HEK293T (cell line): ENCODE measurements at regions not wholly inside any gene's neighbourhood (a gene's known extent, or its start where the extent isn't known, plus 50 kb on each side); places are given as distances from the start of the nearest gene placed in this dataset.

Experiments used
- ARNT ChIP-seq: fragments of 450-650 bp; IDR thresholded peaks from 2 replicates; pipeline ENCODE4 v1.6.1; 2017; ENCODE audit warnings: mild to moderate bottlenecking
- BHLHE40 ChIP-seq: fragments of 450-650 bp; IDR thresholded peaks from 2 replicates; pipeline ENCODE4 v1.6.1; 2016; ENCODE audit warnings: mild to moderate bottlenecking, moderate library complexity, borderline replicate concordance
- CTBP1 ChIP-seq: fragments of 450-650 bp; IDR thresholded peaks from 2 replicates; pipeline ENCODE4 v1.6.1; 2016; ENCODE audit warnings: borderline replicate concordance
- ELF4 ChIP-seq: fragments of 450-650 bp; IDR thresholded peaks from 2 replicates; pipeline ENCODE4 v1.6.1; 2017; ENCODE audit warnings: antibody characterized with exemption
- FOXA1 ChIP-seq: fragments of 450-650 bp; IDR thresholded peaks from 2 replicates; pipeline ENCODE4 v1.6.1; 2016; ENCODE audit warnings: mild to moderate bottlenecking
- FOXK2 ChIP-seq: fragments of 450-650 bp; IDR thresholded peaks from 2 replicates; pipeline ENCODE4 v1.6.1; 2016; ENCODE audit warnings: mild to moderate bottlenecking
- HDGF ChIP-seq: fragments of 450-650 bp; IDR thresholded peaks from 2 replicates; pipeline ENCODE4 v1.6.1; 2017; ENCODE audit warnings: antibody characterized with exemption, borderline replicate concordance
- L3MBTL2 ChIP-seq: fragments of 450-650 bp; conservative IDR thresholded peaks from 2 replicates; pipeline ENCODE4 v1.6.1; 2016; ENCODE audit warnings: mild to moderate bottlenecking
- LEF1 ChIP-seq: fragments of 450-650 bp; IDR thresholded peaks from 2 replicates; pipeline ENCODE4 v1.6.1; 2017; ENCODE audit warnings: mild to moderate bottlenecking, borderline replicate concordance
- PKNOX1 ChIP-seq: fragments of 450-650 bp; IDR thresholded peaks from 2 replicates; pipeline ENCODE4 v1.6.1; 2016
- SP1 ChIP-seq: fragments of 450-650 bp; IDR thresholded peaks from 2 replicates; pipeline ENCODE4 v1.6.1; 2017
- SUZ12 ChIP-seq: fragments of 450-650 bp; IDR thresholded peaks from 2 replicates; pipeline ENCODE4 v1.6.1; 2016; ENCODE audit warnings: mild to moderate bottlenecking
- TARDBP ChIP-seq: fragments of 450-650 bp; IDR thresholded peaks from 2 replicates; pipeline ENCODE4 v1.6.1; 2016
- ZNF384 ChIP-seq: fragments of 450-650 bp; IDR thresholded peaks from 2 replicates; pipeline ENCODE4 v1.6.1; 2016

- TF ChIP-seq FOXA1 (no peak), TARDBP (no peak), PKNOX1 (no peak), ARNT (no peak), FOXK2 (no peak), CTBP1 (no peak), LEF1 (no peak), BHLHE40 (no peak), ELF4 (no peak), HDGF (no peak), SUZ12 (no peak), L3MBTL2 (no peak), SP1 (no peak), ZNF384 (no peak)
Observed at GRCh38 chr22:44581096-44581435, 83.0 kb upstream of the RTL6 start.
